Breast epithelium (tissue), 4 donors: ENCODE measurements at regions not wholly inside any gene's neighbourhood (a gene's known extent, or its start where the extent isn't known, plus 50 kb on each side); places are given as distances from the start of the nearest gene placed in this dataset.
"Not testable (repeated sequence)": the region's sequence is repeated elsewhere in the genome, so short reads cannot be mapped to it uniquely, and the experiment has no call there.

Experiments
- DNase-seq, 2 donors: peaks; one replicate each; pipeline ENCODE4 v3.0.0-alpha.2; 2019; ENCODE audit warnings: low spot score in 2 of 2
- H3K27ac ChIP-seq, 2 donors: fragments of 200-600 bp; sonication (generic) in 1 of 2; one replicate each; pipeline ENCODE4 v1.5.1; 2016 to 2019; ENCODE audit warnings: mild to moderate bottlenecking in 1 of 2
- H3K27me3 ChIP-seq, 2 donors: fragments of 200-600 bp; sonication (generic) in 1 of 2; one replicate each; pipeline versions ENCODE4 v1.5.1 to v1.6.0; 2017 to 2019; ENCODE audit warnings: control low read depth in 1 of 2, mild to moderate bottlenecking in 1 of 2
- H3K36me3 ChIP-seq: fragments of 200-600 bp; one replicate; pipeline ENCODE4 v1.5.1; 2019
- H3K4me1 ChIP-seq, 2 donors: fragments of 200-600 bp; sonication (generic); one replicate each; pipeline ENCODE4 v1.5.1; 2016 to 2019; ENCODE audit warnings: control low read depth in 1 of 2
- H3K4me3 ChIP-seq, 3 donors: fragments of 200-600 bp; sonication (generic); 1 replicate in 2 of 3; 2 replicates in 1 of 3; pipeline ENCODE4 v1.5.1; 2016 to 2019; ENCODE audit warnings: mild to moderate bottlenecking in 3 of 3, moderate library complexity in 2 of 3
- H3K9me3 ChIP-seq, 2 donors: fragments of 200-600 bp; sonication (generic) in 1 of 2; one replicate each; pipeline ENCODE4 v1.5.1; 2016 to 2019; ENCODE audit warnings: control low read depth in 1 of 2
- POLR2A ChIP-seq: fragments of 450-650 bp; IDR thresholded peaks from one replicate; pipeline ENCODE4 v1.6.1; 2016; ENCODE audit warnings: antibody characterized with exemption, mild to moderate bottlenecking, moderate library complexity
- POLR2AphosphoS5 ChIP-seq, 3 donors: sonication (generic); formaldehyde crosslinking; IDR thresholded peaks; one replicate each; pipeline ENCODE4 v1.6.1; 2017; ENCODE audit warnings: antibody characterized with exemption in 3 of 3
- intact Hi-C: fragments of 100-400 bp; cut with DNase I; formaldehyde crosslinking; loops from one replicate; pipeline ENCODE4 v1.15.1; 2023; ENCODE audit warnings: low total_unique reads
- TF ChIP-seq, protein P1 (sequence below), 3 donors: fragments of 450-650 bp; IDR thresholded peaks; one replicate each; pipeline ENCODE4 v1.5.1; 2016 to 2017; ENCODE audit warnings: antibody characterized with exemption in 3 of 3, mild to moderate bottlenecking in 3 of 3, moderate library complexity in 3 of 3

DNA sequence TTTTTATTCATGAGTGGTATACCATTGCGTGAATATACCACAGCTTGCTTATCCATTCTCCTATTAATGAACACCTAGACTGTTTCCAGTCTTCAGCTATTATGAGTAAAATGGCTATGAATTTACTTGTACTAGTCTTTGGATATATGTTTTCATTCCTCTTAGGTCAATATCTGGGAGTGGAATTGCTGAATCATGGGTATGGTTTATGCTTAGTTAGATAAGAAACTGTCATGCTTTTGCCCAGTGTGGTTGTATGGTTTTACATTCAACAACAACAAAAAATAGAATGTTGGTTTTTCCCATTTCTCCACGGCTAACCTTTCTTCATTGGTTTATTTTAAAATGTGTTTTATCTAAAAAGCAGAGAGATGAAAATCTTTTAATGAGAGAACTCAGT lies 308.3 kb downstream of the PHF14 start:
- H3K4me3 ChIP-seq = no peak overlapping the region
- intact Hi-C loops = no loop called here
- no peak for TF ChIP-seq POLR2A
- TF ChIP-seq POLR2AphosphoS5 (IDR thresholded peaks at IDR 0.05) = no peak
- TF ChIP-seq, protein P1, sequence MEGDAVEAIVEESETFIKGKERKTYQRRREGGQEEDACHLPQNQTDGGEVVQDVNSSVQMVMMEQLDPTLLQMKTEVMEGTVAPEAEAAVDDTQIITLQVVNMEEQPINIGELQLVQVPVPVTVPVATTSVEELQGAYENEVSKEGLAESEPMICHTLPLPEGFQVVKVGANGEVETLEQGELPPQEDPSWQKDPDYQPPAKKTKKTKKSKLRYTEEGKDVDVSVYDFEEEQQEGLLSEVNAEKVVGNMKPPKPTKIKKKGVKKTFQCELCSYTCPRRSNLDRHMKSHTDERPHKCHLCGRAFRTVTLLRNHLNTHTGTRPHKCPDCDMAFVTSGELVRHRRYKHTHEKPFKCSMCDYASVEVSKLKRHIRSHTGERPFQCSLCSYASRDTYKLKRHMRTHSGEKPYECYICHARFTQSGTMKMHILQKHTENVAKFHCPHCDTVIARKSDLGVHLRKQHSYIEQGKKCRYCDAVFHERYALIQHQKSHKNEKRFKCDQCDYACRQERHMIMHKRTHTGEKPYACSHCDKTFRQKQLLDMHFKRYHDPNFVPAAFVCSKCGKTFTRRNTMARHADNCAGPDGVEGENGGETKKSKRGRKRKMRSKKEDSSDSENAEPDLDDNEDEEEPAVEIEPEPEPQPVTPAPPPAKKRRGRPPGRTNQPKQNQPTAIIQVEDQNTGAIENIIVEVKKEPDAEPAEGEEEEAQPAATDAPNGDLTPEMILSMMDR (IDR thresholded peaks at IDR 0.05) = no peak
- no peaks in the 10 kb centered on the region for H3K4me1 ChIP-seq
- H3K9me3 ChIP-seq = no peaks in the 10 kb centered on the region
- H3K27ac ChIP-seq = no peak overlapping the region
- no peak for DNase-seq
- no peaks in the 10 kb centered on the region for H3K36me3 ChIP-seq
- H3K27me3 ChIP-seq = no peaks in the 10 kb centered on the region

DNA sequence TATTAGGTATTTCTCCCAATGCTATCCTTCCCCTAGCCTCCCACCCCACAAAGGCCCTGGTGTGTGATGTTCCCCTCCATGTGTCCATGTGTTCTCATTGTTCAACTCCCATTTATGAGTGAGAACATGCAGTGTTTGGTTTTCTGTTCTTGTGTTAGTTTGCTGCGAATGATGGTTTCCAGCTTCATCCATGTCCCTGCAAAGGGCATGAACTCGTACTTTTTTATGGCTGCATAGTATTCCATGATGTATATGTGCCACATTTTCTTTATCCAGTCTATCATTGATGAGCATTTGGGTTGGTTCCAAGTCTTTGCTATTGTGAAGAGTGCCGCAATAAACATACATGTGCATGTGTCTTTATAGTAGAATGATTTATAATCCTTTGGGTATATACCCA lies 309.9 kb downstream of the PHF14 start:
- H3K4me3 ChIP-seq, H3K9me3 ChIP-seq, DNase-seq, H3K4me1 ChIP-seq, H3K27ac ChIP-seq, H3K27me3 ChIP-seq, H3K36me3 ChIP-seq, intact Hi-C loops: not testable (repeated sequence)

DNA sequence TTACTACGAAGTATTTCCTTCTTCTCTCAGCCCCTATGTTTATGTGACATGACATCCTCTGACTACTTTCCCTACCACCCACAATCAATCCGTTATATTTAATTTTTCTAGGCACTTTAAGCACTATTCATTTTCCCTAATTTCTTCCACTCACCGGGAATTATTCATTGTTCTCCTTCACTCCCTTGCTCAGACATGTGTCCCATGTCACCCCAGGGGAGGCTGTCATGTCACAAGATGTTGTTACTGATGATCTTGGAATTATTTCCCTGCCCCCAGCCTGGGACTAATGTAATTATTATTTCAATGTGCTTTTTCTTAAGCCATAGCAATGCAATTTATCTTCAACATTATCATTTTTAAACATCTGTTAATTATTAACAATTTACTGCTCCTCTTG lies 317.2 kb downstream of the PHF14 start:
- Histone ChIP-seq H3K9me3 (no peaks in the 10 kb centered on the region), H3K36me3 (no peaks in the 10 kb centered on the region), H3K4me1 (no peaks in the 10 kb centered on the region), H3K4me3 (no peak overlapping the region), H3K27ac (no peak overlapping the region), H3K27me3 (no peaks in the 10 kb centered on the region)
- TF ChIP-seq POLR2AphosphoS5 (IDR thresholded peaks at IDR 0.05) = no peak
- TF ChIP-seq POLR2A = no peak
- TF ChIP-seq, protein P1 (IDR thresholded peaks at IDR 0.05) = no peak
- no peak for DNase-seq
- intact Hi-C loops = no loop called here

- no peak for DNase-seq
- no peak overlapping the region for H3K4me3 ChIP-seq
- TF ChIP-seq POLR2A (no peak), POLR2AphosphoS5 (IDR thresholded peaks at IDR 0.05) (no peak)
- TF ChIP-seq, protein P1 (IDR thresholded peaks at IDR 0.05) = no peak
- intact Hi-C loops = no loop called here
- no peaks in the 10 kb centered on the region for H3K4me1 ChIP-seq
- no peak overlapping the region for H3K27ac ChIP-seq
- no peaks in the 10 kb centered on the region for H3K27me3 ChIP-seq
- H3K36me3 ChIP-seq = no peaks in the 10 kb centered on the region
- H3K9me3 ChIP-seq = no peaks in the 10 kb centered on the region
These were observed 320.5 kb downstream of the PHF14 start for GRCh38 chr7:11294218-11294617.

DNA sequence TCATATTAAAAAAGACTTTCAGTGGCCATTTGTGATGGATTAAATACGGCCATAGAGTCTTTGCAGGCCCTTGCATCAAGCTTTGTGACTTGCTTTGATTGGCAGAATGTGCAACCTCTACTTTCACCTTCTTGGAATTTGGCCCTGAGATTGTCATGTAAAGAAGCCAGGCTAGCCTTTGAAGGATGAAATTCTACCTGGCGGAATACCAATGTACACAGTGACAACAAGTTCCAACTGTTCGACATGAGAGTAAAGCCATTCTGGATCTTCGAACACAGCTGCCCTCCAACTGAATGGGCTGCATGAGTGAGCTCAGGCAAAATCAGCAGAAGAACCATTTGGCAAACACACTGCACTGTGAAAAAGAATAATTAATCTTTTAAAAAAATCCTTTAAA lies 321.3 kb downstream of the PHF14 start:
- Histone ChIP-seq H3K36me3 (no peaks in the 10 kb centered on the region), H3K27me3 (no peaks in the 10 kb centered on the region), H3K4me3 (no peak overlapping the region), H3K4me1 (no peaks in the 10 kb centered on the region), H3K9me3 (no peaks in the 10 kb centered on the region), H3K27ac (no peak overlapping the region)
- intact Hi-C loops = no loop called here
- DNase-seq = no peak
- TF ChIP-seq POLR2AphosphoS5 (IDR thresholded peaks at IDR 0.05) (no peak), POLR2A (no peak)
- TF ChIP-seq, protein P1 (IDR thresholded peaks at IDR 0.05) = no peak

DNA sequence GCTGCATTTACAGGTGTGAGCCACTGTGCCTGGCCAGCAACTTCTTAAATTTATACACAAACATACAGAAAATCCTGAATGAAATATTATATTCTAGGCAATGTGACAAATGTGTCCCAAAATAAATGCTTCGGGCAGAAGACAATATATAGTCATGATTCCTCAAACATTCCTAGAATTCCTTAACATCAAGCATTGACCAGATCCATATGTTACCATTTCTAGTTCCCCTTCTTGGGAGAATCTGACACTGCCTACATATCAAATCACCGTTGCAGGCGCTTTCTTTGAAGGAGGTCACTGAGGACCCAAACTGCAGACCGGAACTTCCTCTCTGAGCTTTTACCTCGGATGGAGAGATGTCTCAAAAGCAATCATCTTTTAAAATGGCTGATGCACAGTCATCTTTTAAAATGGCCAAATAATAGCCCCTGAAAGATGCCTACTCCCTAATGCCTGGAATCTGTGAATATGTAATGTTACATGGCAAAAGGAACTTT lies 323.5 kb downstream of the PHF14 start:
- no peak overlapping the region for H3K27ac ChIP-seq
- H3K9me3 ChIP-seq = no peaks in the 10 kb centered on the region
- TF ChIP-seq, protein P1 (IDR thresholded peaks at IDR 0.05) = no peak
- TF ChIP-seq POLR2AphosphoS5 (IDR thresholded peaks at IDR 0.05) (no peak), POLR2A (no peak)
- no peak for DNase-seq
- no peak overlapping the region for H3K4me3 ChIP-seq
- H3K36me3 ChIP-seq = no peaks in the 10 kb centered on the region
- no peaks in the 10 kb centered on the region for H3K27me3 ChIP-seq
- no peaks in the 10 kb centered on the region for H3K4me1 ChIP-seq
- intact Hi-C loops = no loop called here
